Breast epithelium (tissue), 4 donors: ENCODE measurements at regions not wholly inside any gene's neighbourhood (a gene's known extent, or its start where the extent isn't known, plus 50 kb on each side); places are given as distances from the start of the nearest gene placed in this dataset.
"Not testable (repeated sequence)": the region's sequence is repeated elsewhere in the genome, so short reads cannot be mapped to it uniquely, and the experiment has no call there.

Experiments used
- DNase-seq, 2 donors: peaks; one replicate each; pipeline ENCODE4 v3.0.0-alpha.2; 2019; ENCODE audit warnings: low spot score in 2 of 2
- H3K27ac ChIP-seq, 2 donors: fragments of 200-600 bp; sonication (generic) in 1 of 2; one replicate each; pipeline ENCODE4 v1.5.1; 2016 to 2019; ENCODE audit warnings: mild to moderate bottlenecking in 1 of 2
- H3K27me3 ChIP-seq, 2 donors: fragments of 200-600 bp; sonication (generic) in 1 of 2; one replicate each; pipeline versions ENCODE4 v1.5.1 to v1.6.0; 2017 to 2019; ENCODE audit warnings: control low read depth in 1 of 2, mild to moderate bottlenecking in 1 of 2
- H3K36me3 ChIP-seq: fragments of 200-600 bp; one replicate; pipeline ENCODE4 v1.5.1; 2019
- H3K4me1 ChIP-seq, 2 donors: fragments of 200-600 bp; sonication (generic); one replicate each; pipeline ENCODE4 v1.5.1; 2016 to 2019; ENCODE audit warnings: control low read depth in 1 of 2
- H3K4me3 ChIP-seq, 3 donors: fragments of 200-600 bp; sonication (generic); 1 replicate in 2 of 3; 2 replicates in 1 of 3; pipeline ENCODE4 v1.5.1; 2016 to 2019; ENCODE audit warnings: mild to moderate bottlenecking in 3 of 3, moderate library complexity in 2 of 3
- H3K9me3 ChIP-seq, 2 donors: fragments of 200-600 bp; sonication (generic) in 1 of 2; one replicate each; pipeline ENCODE4 v1.5.1; 2016 to 2019; ENCODE audit warnings: control low read depth in 1 of 2
- CTCF ChIP-seq, 3 donors: fragments of 450-650 bp; IDR thresholded peaks; one replicate each; pipeline ENCODE4 v1.5.1; 2016 to 2017; ENCODE audit warnings: antibody characterized with exemption in 3 of 3, mild to moderate bottlenecking in 3 of 3, moderate library complexity in 3 of 3
- POLR2A ChIP-seq: fragments of 450-650 bp; IDR thresholded peaks from one replicate; pipeline ENCODE4 v1.6.1; 2016; ENCODE audit warnings: antibody characterized with exemption, mild to moderate bottlenecking, moderate library complexity
- POLR2AphosphoS5 ChIP-seq, 3 donors: sonication (generic); formaldehyde crosslinking; IDR thresholded peaks; one replicate each; pipeline ENCODE4 v1.6.1; 2017; ENCODE audit warnings: antibody characterized with exemption in 3 of 3
- intact Hi-C: fragments of 100-400 bp; cut with DNase I; formaldehyde crosslinking; loops from one replicate; pipeline ENCODE4 v1.15.1; 2023; ENCODE audit warnings: low total_unique reads

GRCh38 chr17:63042256-63042812, 76.3 kb downstream of the TANC2 start:
- H3K27me3 ChIP-seq, result no peaks in the 10 kb centered on the region
- DNase-seq, result no peak
- no peaks in the 10 kb centered on the region for H3K9me3 ChIP-seq
- intact Hi-C loops, result no loop called here
- no peaks in the 10 kb centered on the region for H3K4me1 ChIP-seq
- H3K27ac ChIP-seq, result no peak overlapping the region
- TF ChIP-seq POLR2A, result no peak
- TF ChIP-seq CTCF (IDR thresholded peaks at IDR 0.05), result no peak
- no peaks in the 10 kb centered on the region for H3K36me3 ChIP-seq
- no peak overlapping the region for H3K4me3 ChIP-seq

- DNase-seq, H3K4me1 ChIP-seq, H3K27me3 ChIP-seq, H3K36me3 ChIP-seq, H3K4me3 ChIP-seq, intact Hi-C loops, H3K27ac ChIP-seq, H3K9me3 ChIP-seq: not testable (repeated sequence)
Observed at GRCh38 chr17:63057560-63057959, 91.5 kb downstream of the TANC2 start.

- Histone ChIP-seq H3K36me3 (no peaks in the 10 kb centered on the region), H3K9me3 (no peaks in the 10 kb centered on the region), H3K4me1 (no peaks in the 10 kb centered on the region), H3K27ac (no peak overlapping the region), H3K4me3 (no peak overlapping the region), H3K27me3 (no peaks in the 10 kb centered on the region)
- intact Hi-C loops, result no loop called here
- no peak for TF ChIP-seq CTCF (IDR thresholded peaks at IDR 0.05)
- no peak for TF ChIP-seq POLR2AphosphoS5 (IDR thresholded peaks at IDR 0.05)
- no peak for TF ChIP-seq POLR2A
- no peak for DNase-seq
Observed at GRCh38 chr17:63066158-63066813, 100.3 kb downstream of the TANC2 start.

- DNase-seq, result no peak
- Histone ChIP-seq H3K4me3 (no peak overlapping the region), H3K27me3 (no peaks in the 10 kb centered on the region), H3K27ac (no peak overlapping the region), H3K9me3 (no peaks in the 10 kb centered on the region), H3K36me3 (no peaks in the 10 kb centered on the region), H3K4me1 (no peaks in the 10 kb centered on the region)
- intact Hi-C loops, result no loop called here
- TF ChIP-seq CTCF (IDR thresholded peaks at IDR 0.05), result no peak
Observed at GRCh38 chr17:63069245-63069644, 103.2 kb downstream of the TANC2 start.

- H3K27ac ChIP-seq, result no peak overlapping the region
- intact Hi-C loops, result no loop called here
- H3K9me3 ChIP-seq, result no peaks in the 10 kb centered on the region
- H3K4me1 ChIP-seq, result no peaks in the 10 kb centered on the region
- no peaks in the 10 kb centered on the region for H3K36me3 ChIP-seq
- TF ChIP-seq CTCF (IDR thresholded peaks at IDR 0.05) (no peak), POLR2AphosphoS5 (IDR thresholded peaks at IDR 0.05) (no peak), POLR2A (no peak)
- no peaks in the 10 kb centered on the region for H3K27me3 ChIP-seq
- DNase-seq, result no peak
- H3K4me3 ChIP-seq, result no peak overlapping the region
Observed at GRCh38 chr17:63070031-63070430, 104.0 kb downstream of the TANC2 start.

- no peaks in the 10 kb centered on the region for H3K27me3 ChIP-seq
- no peak for DNase-seq
- H3K9me3 ChIP-seq, result no peaks in the 10 kb centered on the region
- TF ChIP-seq CTCF (IDR thresholded peaks at IDR 0.05) (no peak), POLR2AphosphoS5 (IDR thresholded peaks at IDR 0.05) (no peak), POLR2A (no peak)
- no peak overlapping the region for H3K4me3 ChIP-seq
- no peaks in the 10 kb centered on the region for H3K4me1 ChIP-seq
- intact Hi-C loops, result no loop called here
- no peak overlapping the region for H3K27ac ChIP-seq
- H3K36me3 ChIP-seq, result no peaks in the 10 kb centered on the region
Observed at GRCh38 chr17:63071797-63072196, 105.8 kb downstream of the TANC2 start.
